CD14-positive monocyte (primary cell): ENCODE measurements at regions not wholly inside any gene's neighbourhood (a gene's known extent, or its start where the extent isn't known, plus 50 kb on each side); places are given as distances from the start of the nearest gene placed in this dataset.

ENCODE experiments used
- DNase-seq, 3 donors: peaks; one replicate each; pipeline ENCODE4 v3.0.0-alpha.2; 2011 to 2022
- H2AFZ ChIP-seq: 2 replicates; pipeline ENCODE4 v1.6.0; 2012; ENCODE audit warnings: mild to moderate bottlenecking, low read depth, low read length, inconsistent platforms; ENCODE audit not compliant: insufficient read depth, poor library complexity, severe bottlenecking
- H3K27ac ChIP-seq, 2 donors: 1 replicate in 1 of 2; 2 replicates in 1 of 2; pipeline ENCODE4 v1.5.1; 2012 to 2013; ENCODE audit warnings: low read length in 2 of 2, control low read depth in 1 of 2, inconsistent platforms in 1 of 2, low read depth in 1 of 2, mild to moderate bottlenecking in 1 of 2
- H3K27me3 ChIP-seq, 2 donors: one replicate each; pipeline versions ENCODE4 v1.6.0 to v1.6.1; 2011 to 2013; ENCODE audit warnings: low read length in 2 of 2; ENCODE audit not compliant: control insufficient read depth in 2 of 2, insufficient read depth in 2 of 2
- H3K36me3 ChIP-seq, 2 donors: replicated peaks in 1 of 2; 1 replicate in 1 of 2; 2 replicates in 1 of 2; pipeline versions ENCODE4 v1.5.1 to v1.6.1; 2012 to 2013; ENCODE audit warnings: low read length in 2 of 2, control low read depth in 1 of 2, inconsistent platforms in 1 of 2, mild to moderate bottlenecking in 1 of 2; ENCODE audit not compliant: insufficient read depth in 2 of 2, control insufficient read depth in 1 of 2
- H3K4me1 ChIP-seq, 2 donors: 1 replicate in 1 of 2; 2 replicates in 1 of 2; pipeline versions ENCODE4 v1.5.1 to v1.6.1; 2012 to 2013; ENCODE audit warnings: low read length in 2 of 2, control low read depth in 1 of 2, inconsistent platforms in 1 of 2, mild to moderate bottlenecking in 1 of 2, moderate library complexity in 1 of 2; ENCODE audit not compliant: insufficient read depth in 2 of 2, control insufficient read depth in 1 of 2
- H3K4me2 ChIP-seq: replicated peaks from 2 replicates; pipeline ENCODE3; 2012; ENCODE audit warnings: low read length, moderate library complexity, mild to moderate bottlenecking; ENCODE audit not compliant: poor library complexity, severe bottlenecking; ENCODE audit errors: extremely low read depth
- H3K4me3 ChIP-seq, 3 experiments: fragments of 200-600 bp in 1 of 3; sonication (generic) in 1 of 3; replicated peaks in 1 of 3; 1 replicate in 2 of 3; 2 replicates in 1 of 3; pipeline ENCODE4 v1.5.1; 2011 to 2013; ENCODE audit warnings: low read length in 3 of 3, mild to moderate bottlenecking in 3 of 3, control low read depth in 2 of 3, low read depth in 2 of 3, inconsistent platforms in 1 of 3, moderate library complexity in 1 of 3
- H3K79me2 ChIP-seq: 2 replicates; pipeline ENCODE4 v1.6.0; 2012; ENCODE audit warnings: mild to moderate bottlenecking, control low read depth, inconsistent platforms, low read length, moderate library complexity; ENCODE audit not compliant: insufficient read depth
- H3K9ac ChIP-seq: 2 replicates; pipeline ENCODE4 v1.6.0; 2017; ENCODE audit warnings: low read length, mild to moderate bottlenecking; ENCODE audit not compliant: insufficient read depth, poor library complexity, severe bottlenecking
- H3K9me3 ChIP-seq, 2 donors: replicated peaks in 1 of 2; 1 replicate in 1 of 2; 2 replicates in 1 of 2; pipeline versions ENCODE4 v1.5.1 to v1.6.1; 2012 to 2013; ENCODE audit warnings: low read length in 2 of 2, control low read depth in 1 of 2; ENCODE audit not compliant: control insufficient read depth in 1 of 2, insufficient read depth in 1 of 2
- H4K20me1 ChIP-seq: 2 replicates; pipeline ENCODE4 v1.6.0; 2012; ENCODE audit warnings: mild to moderate bottlenecking, low read length, control low read depth, moderate library complexity; ENCODE audit not compliant: insufficient read depth
- H3K27ac Mint-ChIP-seq, 7 donors: one replicate each; pipeline ENCODE4 v1.8.0; 2020; ENCODE audit warnings: mild to moderate bottlenecking in 7 of 7, mixed read lengths in 7 of 7, moderate library complexity in 6 of 7, inconsistent platforms in 2 of 7
- H3K27me3 Mint-ChIP-seq, 3 donors: one replicate each; pipeline ENCODE4 v1.8.0; 2021 to 2022; ENCODE audit warnings: low read depth in 3 of 3, mild to moderate bottlenecking in 3 of 3, mixed read lengths in 3 of 3, moderate library complexity in 3 of 3, inconsistent platforms in 1 of 3
- H3K36me3 Mint-ChIP-seq, 2 donors: one replicate each; pipeline ENCODE4 v1.8.0; 2020; ENCODE audit warnings: mixed read lengths in 2 of 2, inconsistent platforms in 1 of 2, mild to moderate bottlenecking in 1 of 2
- H3K4me1 Mint-ChIP-seq: one replicate; pipeline ENCODE4 v1.8.0; 2020; ENCODE audit warnings: mild to moderate bottlenecking, mixed read lengths
- H3K4me3 Mint-ChIP-seq, 2 donors: one replicate each; pipeline ENCODE4 v1.8.0; 2020; ENCODE audit warnings: mild to moderate bottlenecking in 2 of 2, mixed read lengths in 2 of 2, moderate library complexity in 1 of 2
- H3K9me3 Mint-ChIP-seq, 7 donors: one replicate each; pipeline ENCODE4 v1.8.0; 2020 to 2022; ENCODE audit warnings: mixed read lengths in 7 of 7, mild to moderate bottlenecking in 6 of 7, moderate library complexity in 6 of 7, inconsistent platforms in 2 of 7
- WGBS: methylation state at CpG from one replicate; pipeline ENCODE4 v1.1.5; 2013; ENCODE audit warnings: missing lambda C conversion rate; ENCODE audit not compliant: insufficient coverage; 5-methylcytosine and 5-hydroxymethylcytosine counted together
- intact Hi-C, 2 donors: fragments of 100-400 bp; cut with micrococcal nuclease; formaldehyde crosslinking; loops; one replicate each; pipeline versions ENCODE4 v1.15.0 to v1.15.1; 2023
- TF ChIP-seq, protein P1 (sequence below): fragments of 200-600 bp; IDR thresholded peaks from one replicate; pipeline ENCODE4 v1.8.0; 2022; ENCODE audit warnings: antibody characterized with exemption, mild to moderate bottlenecking

DNA sequence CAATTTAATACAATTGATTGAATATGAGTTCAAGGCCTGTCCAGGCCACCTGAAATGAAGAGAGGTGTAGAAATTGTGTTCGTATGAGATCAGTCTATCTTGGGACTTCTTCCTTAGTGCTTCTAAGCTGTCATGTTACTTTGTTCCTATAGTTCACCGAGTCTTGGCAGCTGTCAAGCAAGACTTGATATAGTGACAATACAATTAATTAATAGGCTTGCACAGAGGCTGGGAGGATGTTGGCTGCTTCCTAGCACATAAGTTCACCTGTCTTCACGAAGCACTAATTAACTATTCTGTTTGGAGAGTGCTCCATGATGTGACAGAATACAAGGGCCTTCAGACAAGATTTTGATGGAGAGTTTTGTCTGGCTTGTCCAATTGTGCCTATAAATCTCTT lies 103.7 kb upstream of the CD96 start:
- Histone ChIP-seq H3K4me3 (no peak overlapping the region), H3K4me2 (no peak overlapping the region), H3K36me3 (no peaks in the 10 kb centered on the region), H3K79me2 (no peaks in the 10 kb centered on the region), H3K9ac (no peak overlapping the region), H3K9me3 (no peaks in the 10 kb centered on the region), H2AFZ (no peak overlapping the region), H4K20me1 (no peaks in the 10 kb centered on the region), H3K27ac (no peak overlapping the region), H3K27me3 (no peaks in the 10 kb centered on the region), H3K4me1 (no peaks in the 10 kb centered on the region)
- no peak overlapping the region for H3K27ac Mint-ChIP-seq
- H3K4me3 Mint-ChIP-seq: no peak overlapping the region
- TF ChIP-seq, protein P1, sequence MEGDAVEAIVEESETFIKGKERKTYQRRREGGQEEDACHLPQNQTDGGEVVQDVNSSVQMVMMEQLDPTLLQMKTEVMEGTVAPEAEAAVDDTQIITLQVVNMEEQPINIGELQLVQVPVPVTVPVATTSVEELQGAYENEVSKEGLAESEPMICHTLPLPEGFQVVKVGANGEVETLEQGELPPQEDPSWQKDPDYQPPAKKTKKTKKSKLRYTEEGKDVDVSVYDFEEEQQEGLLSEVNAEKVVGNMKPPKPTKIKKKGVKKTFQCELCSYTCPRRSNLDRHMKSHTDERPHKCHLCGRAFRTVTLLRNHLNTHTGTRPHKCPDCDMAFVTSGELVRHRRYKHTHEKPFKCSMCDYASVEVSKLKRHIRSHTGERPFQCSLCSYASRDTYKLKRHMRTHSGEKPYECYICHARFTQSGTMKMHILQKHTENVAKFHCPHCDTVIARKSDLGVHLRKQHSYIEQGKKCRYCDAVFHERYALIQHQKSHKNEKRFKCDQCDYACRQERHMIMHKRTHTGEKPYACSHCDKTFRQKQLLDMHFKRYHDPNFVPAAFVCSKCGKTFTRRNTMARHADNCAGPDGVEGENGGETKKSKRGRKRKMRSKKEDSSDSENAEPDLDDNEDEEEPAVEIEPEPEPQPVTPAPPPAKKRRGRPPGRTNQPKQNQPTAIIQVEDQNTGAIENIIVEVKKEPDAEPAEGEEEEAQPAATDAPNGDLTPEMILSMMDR: no peak
- H3K36me3 Mint-ChIP-seq: no peaks in the 10 kb centered on the region
- H3K9me3 Mint-ChIP-seq: peaks cover 0 to 5% (median 3%) of the 10 kb centered on the region in 7 donors
- H3K27me3 Mint-ChIP-seq: no peaks in the 10 kb centered on the region
- intact Hi-C loops: no loop called here
- no peaks in the 10 kb centered on the region for H3K4me1 Mint-ChIP-seq
- 92% methylated on average over 2 of the region's 3 CpGs for WGBS
- no peak for DNase-seq

DNA sequence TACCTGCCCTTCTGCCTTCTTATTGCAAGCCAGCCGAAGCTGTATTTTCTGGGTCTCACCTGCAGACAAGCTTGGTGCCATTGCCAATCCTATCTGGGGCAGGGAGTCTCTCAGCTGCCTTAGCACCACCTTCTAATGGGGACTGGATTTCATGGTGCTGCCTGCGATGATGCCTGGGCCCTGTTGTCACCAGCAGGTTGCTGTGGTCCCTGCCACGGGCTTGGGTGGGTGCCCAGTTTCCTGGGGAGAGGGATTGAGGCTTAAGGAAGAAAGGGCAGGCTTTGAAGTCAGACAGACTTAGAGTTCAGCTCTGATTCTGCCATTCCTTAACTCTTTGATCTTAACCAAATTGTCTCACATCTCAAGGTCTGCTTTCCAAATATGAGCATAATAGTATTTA lies 87.4 kb upstream of the CD96 start:
- Mint-ChIP-seq H3K27ac (no peak overlapping the region), H3K27me3 (peaks cover 0 to 1% (median 0%) of the 10 kb centered on the region in 3 donors), H3K9me3 (peaks cover 2 to 9% (median 5%) of the 10 kb centered on the region in 7 donors), H3K36me3 (no peaks in the 10 kb centered on the region), H3K4me1 (no peaks in the 10 kb centered on the region), H3K4me3 (no peak overlapping the region)
- Histone ChIP-seq H3K79me2 (no peaks in the 10 kb centered on the region), H3K4me3 (no peak overlapping the region), H3K4me2 (no peak overlapping the region), H3K9ac (no peak overlapping the region), H3K36me3 (no peaks in the 10 kb centered on the region), H3K27ac (no peak overlapping the region), H4K20me1 (no peaks in the 10 kb centered on the region), H3K4me1 (no peaks in the 10 kb centered on the region), H3K27me3 (no peaks in the 10 kb centered on the region), H3K9me3 (peaks cover 4 to 5% of the 10 kb centered on the region in 2 donors), H2AFZ (no peak overlapping the region)
- DNase-seq: no peak
- intact Hi-C loops: no loop called here
- WGBS: 80% methylated on average over 2 of the region's 3 CpGs
- TF ChIP-seq, protein P1: no peak
